Endothelial cell of umbilical vein (primary cell): ENCODE measurements at regions not wholly inside any gene's neighbourhood (a gene's known extent, or its start where the extent isn't known, plus 50 kb on each side); places are given as distances from the start of the nearest gene placed in this dataset.
A peak's percentile ranks its signal among the peaks of the same experiment; 100 is the strongest.

Source experiments
- BruUV-seq: library from RNA; stranded (reverse); fragments of 400-500 nt; replicated peaks from 2 replicates; lab custom pipeline; 2021; lab: Mats Ljungman, UMichigan
- CTCF ChIA-PET: fragments of 300-600, 350-600 bp; sonication (Branson Sonifier 250); formaldehyde crosslinking; loops from one replicate; lab custom pipeline; 2021; ENCODE audit warnings: antibody characterized with exemption, inconsistent platforms; lab: Charles Lee
- POLR2A ChIA-PET: fragments of 300-600, 350-600 bp; sonication (Branson Sonifier 250); formaldehyde crosslinking; loops from one replicate; lab custom pipeline; 2021; ENCODE audit warnings: antibody characterized with exemption, inconsistent platforms; lab: Charles Lee
- DNase-seq: peaks from one replicate; pipeline ENCODE4 v3.0.0-alpha.2; 2011; ENCODE audit warnings: low read depth, low spot score
- FAIRE-seq: peaks from 2 replicates; lab custom pipeline; 2011; peaks lifted over from hg19 to GRCh38; lab: Jason Lieb, UNC
- H2AFZ ChIP-seq: 2 replicates; pipeline ENCODE4 v1.6.0; 2012; ENCODE audit warnings: low read depth, low read length, control low read depth, inconsistent platforms
- H3K27ac ChIP-seq: 2 replicates; pipeline ENCODE4 v1.5.1; 2011; ENCODE audit warnings: low read depth, mild to moderate bottlenecking, control low read depth, low read length, moderate library complexity; ENCODE audit not compliant: insufficient read depth
- H3K27me3 ChIP-seq, 2 experiments: 2 replicates each; pipeline versions ENCODE4 v1.6.0 to v1.6.1; 2011; ENCODE audit warnings: low read length in 2 of 2, mixed read lengths in 1 of 2; ENCODE audit not compliant: control insufficient read depth in 2 of 2, insufficient read depth in 2 of 2
- H3K36me3 ChIP-seq, 2 experiments: 2 replicates in 1 of 2; 3 replicates in 1 of 2; pipeline ENCODE4 v1.5.1; 2011; ENCODE audit warnings: low read length in 2 of 2, mild to moderate bottlenecking in 1 of 2, moderate library complexity in 1 of 2; ENCODE audit not compliant: control insufficient read depth in 2 of 2, insufficient read depth in 2 of 2; ENCODE audit errors: extremely low read depth in 1 of 2
- H3K4me1 ChIP-seq: 3 replicates; pipeline ENCODE4 v1.5.1; 2011; ENCODE audit warnings: mild to moderate bottlenecking, low read length; ENCODE audit not compliant: control insufficient read depth, insufficient read depth; ENCODE audit errors: extremely low read depth
- H3K4me2 ChIP-seq: 2 replicates; pipeline ENCODE4 v1.6.1; 2011; ENCODE audit warnings: low read length, control low read depth, mixed read lengths; ENCODE audit not compliant: insufficient read depth
- H3K4me3 ChIP-seq, 3 experiments: fragments of 200-600 bp in 1 of 3; sonication (generic), shearing (Covaris generic) in 1 of 3; replicated peaks in 1 of 3; 2 replicates each; pipeline ENCODE4 v1.5.1; 2011 to 2016; ENCODE audit warnings: control low read depth in 3 of 3, low read length in 3 of 3, mild to moderate bottlenecking in 2 of 3, inconsistent platforms in 1 of 3, low read depth in 1 of 3, moderate library complexity in 1 of 3; ENCODE audit not compliant: insufficient read depth in 1 of 3
- H3K79me2 ChIP-seq: 2 replicates; pipeline ENCODE4 v1.6.0; 2012; ENCODE audit warnings: low read length, inconsistent platforms; ENCODE audit not compliant: control insufficient read depth, insufficient read depth
- H3K9ac ChIP-seq: replicated peaks from 2 replicates; pipeline ENCODE3; 2011; ENCODE audit warnings: low read length, control low read depth; ENCODE audit not compliant: insufficient read depth; ENCODE audit errors: extremely low read depth
- H3K9me1 ChIP-seq: replicated peaks from 3 replicates; pipeline ENCODE4 v1.6.0; 2011; ENCODE audit warnings: mild to moderate bottlenecking, low read length; ENCODE audit not compliant: control insufficient read depth, insufficient read depth; ENCODE audit errors: extremely low read depth
- H3K9me3 ChIP-seq: replicated peaks from 2 replicates; pipeline ENCODE4 v1.5.1; 2012; ENCODE audit warnings: low read length, inconsistent platforms; ENCODE audit not compliant: control insufficient read depth, insufficient read depth
- H4K20me1 ChIP-seq: replicated peaks from 2 replicates; pipeline ENCODE3; 2011; ENCODE audit warnings: mild to moderate bottlenecking, low read length; ENCODE audit not compliant: control insufficient read depth, insufficient read depth; ENCODE audit errors: extremely low read depth
- CTCF ChIP-seq, 2 donors: IDR thresholded peaks; 1 replicate in 1 of 2; 2 replicates in 1 of 2; pipeline ENCODE4 v1.5.1; 2011; ENCODE audit warnings: low read length in 2 of 2, mild to moderate bottlenecking in 2 of 2, moderate library complexity in 2 of 2, control low read depth in 1 of 2, inconsistent platforms in 1 of 2, low read depth in 1 of 2; ENCODE audit not compliant: insufficient read depth in 1 of 2; ENCODE audit errors: extremely low read depth in 1 of 2
- FOS ChIP-seq: IDR thresholded peaks from 2 replicates; pipeline ENCODE4 v1.6.1; 2011; ENCODE audit warnings: mild to moderate bottlenecking, low read length, moderate library complexity, borderline replicate concordance; ENCODE audit not compliant: insufficient read depth
- GATA2 ChIP-seq: IDR thresholded peaks from 2 replicates; pipeline ENCODE4 v1.7.0; 2011; ENCODE audit warnings: low read depth, mild to moderate bottlenecking, moderate library complexity, mixed read lengths, low read length; ENCODE audit not compliant: insufficient read length, insufficient read depth
- JUN ChIP-seq: IDR thresholded peaks from 2 replicates; pipeline ENCODE4 v1.6.1; 2011; ENCODE audit warnings: borderline replicate concordance, low read depth; ENCODE audit not compliant: insufficient read length, insufficient read depth
- MYC ChIP-seq: IDR thresholded peaks from one replicate; pipeline ENCODE4 v1.6.1; 2011; ENCODE audit warnings: mild to moderate bottlenecking, low read depth, low read length
- POLR2A ChIP-seq: IDR thresholded peaks from 2 replicates; pipeline ENCODE4 v1.6.1; 2012; ENCODE audit warnings: low read depth, mild to moderate bottlenecking, control low read depth, low read length
- dilution Hi-C: fragments of 300-500 bp; cut with MboI; formaldehyde crosslinking; loops from one replicate; pipeline ENCODE4 v1.15.0; 2019; ENCODE audit warnings: low sequenced_read_pairs; ENCODE audit not compliant: extremely low pct_ligation_motif_present
- intact Hi-C: fragments of 100-400 bp; cut with micrococcal nuclease; formaldehyde crosslinking; loops from one replicate; pipeline ENCODE4 v1.10.0; 2022
- TF ChIP-seq, protein P1 (sequence below): IDR thresholded peaks from 2 replicates; pipeline ENCODE4 v1.6.1; 2011; ENCODE audit not compliant: insufficient read depth, insufficient read length

- Histone ChIP-seq H3K27ac (no peak overlapping the region), H3K4me2 (no peak overlapping the region), H2AFZ (peak overlapping the region; percentile 83), H3K27me3 (no peaks in the 10 kb centered on the region), H3K4me3 (no peak overlapping the region), H3K9ac (no peak overlapping the region), H3K9me3 (no peaks in the 10 kb centered on the region), H3K36me3 (no peaks in the 10 kb centered on the region), H3K4me1 (no peaks in the 10 kb centered on the region), H3K9me1 (no peaks in the 10 kb centered on the region), H3K79me2 (no peaks in the 10 kb centered on the region), H4K20me1 (no peaks in the 10 kb centered on the region)
- DNase-seq, result peak; percentile 70
- CTCF ChIA-PET, result interaction anchor here (0.6 to 5.3 kb wide), 49 partner anchors 10 to 1004 kb away, joined by 3 to 172 read pairs (median 4); partner anchors contain the start of genes PIGC and SUCO
- intact Hi-C loops (loop anchor here (1.0 kb wide), 5 partner anchors 110 to 716 kb away; partner anchors contain the start of gene SUCO), dilution Hi-C loops (no loop called here)
- peak; percentile 53 to 64 for TF ChIP-seq CTCF (IDR thresholded peaks at IDR 0.05; ENCODE audit: extremely low read depth in 1 of 2, insufficient read depth in 1 of 2, low read depth in 1 of 2, low read length in 2 of 2)
- no peak for TF ChIP-seq POLR2A
- no TSS peak for BruUV-seq
- FAIRE-seq, result peak; percentile 92
- POLR2A ChIA-PET, result interaction anchor here (0.7 to 1.0 kb wide), 2 partner anchors 121 to 187 kb away, joined by 3 read pairs; partner anchors contain the start of gene SUCO
These were observed 60.8 kb downstream of the FASLG start for GRCh38 chr1:172719694-172720138.

DNA sequence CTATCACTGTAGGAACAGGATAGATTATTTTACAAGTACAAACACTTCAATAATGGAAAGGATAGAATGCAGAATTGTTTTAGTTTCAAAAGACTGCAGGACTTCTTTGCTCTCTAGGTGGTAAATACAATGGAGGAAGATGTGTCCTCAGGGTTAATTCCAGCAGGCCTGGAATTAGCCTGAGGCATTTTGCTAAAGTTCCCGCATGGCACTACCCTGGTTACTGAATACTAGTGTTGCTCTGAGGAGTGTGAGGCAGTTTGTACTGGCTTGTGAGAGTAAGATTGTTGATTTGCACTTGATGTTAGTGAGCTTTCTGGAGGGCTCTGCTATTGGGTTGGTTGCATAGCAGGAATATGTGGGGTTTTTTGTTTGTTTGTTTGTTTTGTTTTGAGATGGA, 61.4 kb downstream of the FASLG start:
- no peak for TF ChIP-seq POLR2A
- no peak for TF ChIP-seq MYC
- TF ChIP-seq JUN, result no peak
- TF ChIP-seq, protein P1, sequence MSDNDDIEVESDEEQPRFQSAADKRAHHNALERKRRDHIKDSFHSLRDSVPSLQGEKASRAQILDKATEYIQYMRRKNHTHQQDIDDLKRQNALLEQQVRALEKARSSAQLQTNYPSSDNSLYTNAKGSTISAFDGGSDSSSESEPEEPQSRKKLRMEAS, result no peak
- TF ChIP-seq CTCF (IDR thresholded peaks at IDR 0.05; ENCODE audit: extremely low read depth in 1 of 2, insufficient read depth in 1 of 2, low read depth in 1 of 2, low read length in 2 of 2), result no peak
- no peak for TF ChIP-seq GATA2
- TF ChIP-seq FOS, result no peak
- Histone ChIP-seq H3K9ac (no peak overlapping the region), H2AFZ (no peak overlapping the region), H3K27me3 (no peaks in the 10 kb centered on the region), H3K4me1 (no peaks in the 10 kb centered on the region), H3K36me3 (no peaks in the 10 kb centered on the region), H3K9me1 (no peaks in the 10 kb centered on the region), H3K27ac (no peak overlapping the region), H4K20me1 (no peaks in the 10 kb centered on the region), H3K4me2 (no peak overlapping the region), H3K9me3 (no peaks in the 10 kb centered on the region), H3K4me3 (no peak overlapping the region), H3K79me2 (no peaks in the 10 kb centered on the region)
- POLR2A ChIA-PET, result interaction anchor here (1.0 kb wide), 1 partner anchor 188 kb away, joined by 3 read pairs; the partner anchor contains the start of gene SUCO
- BruUV-seq, result no TSS peak
- CTCF ChIA-PET, result interaction anchor here (0.6 to 5.3 kb wide), 45 partner anchors 9 to 718 kb away, joined by 3 to 172 read pairs (median 4); partner anchors contain the start of genes PIGC and SUCO
- DNase-seq (no peak), FAIRE-seq (no peak)
- intact Hi-C loops (no loop called here), dilution Hi-C loops (no loop called here)
